GM10847 (cell line): ENCODE measurements at regions not wholly inside any gene's neighbourhood (a gene's known extent, or its start where the extent isn't known, plus 50 kb on each side); places are given as distances from the start of the nearest gene placed in this dataset.

Experiments used
- POLR2A ChIP-seq: IDR thresholded peaks from 2 replicates; pipeline ENCODE4 v1.6.1; 2011; ENCODE audit not compliant: insufficient read length; ENCODE audit errors: extremely low read depth

- no peak for TF ChIP-seq POLR2A
Measured at GRCh38 chr6:155709262-155709661, 253.6 kb upstream of the NOX3 start.

GRCh38 chr6:155708100-155708499 lies 252.5 kb upstream of the NOX3 start:
- TF ChIP-seq POLR2A: no peak

GRCh38 chr6:155706806-155707205 lies 251.2 kb upstream of the NOX3 start:
- TF ChIP-seq POLR2A: no peak

- no peak for TF ChIP-seq POLR2A
Measured at GRCh38 chr6:155706341-155706740, 250.7 kb upstream of the NOX3 start.

GRCh38 chr6:155701342-155701741 lies 245.7 kb upstream of the NOX3 start:
- TF ChIP-seq POLR2A: no peak

GRCh38 chr6:155695495-155695894 lies 239.9 kb upstream of the NOX3 start:
- no peak for TF ChIP-seq POLR2A

- no peak for TF ChIP-seq POLR2A
Measured at GRCh38 chr6:155694419-155694790, 238.8 kb upstream of the NOX3 start.

GRCh38 chr6:155693573-155694418 lies 238.2 kb upstream of the NOX3 start:
- TF ChIP-seq POLR2A: no peak

- TF ChIP-seq POLR2A: no peak
Measured at GRCh38 chr6:155690820-155691219, 235.2 kb upstream of the NOX3 start.

GRCh38 chr6:155687645-155688044 lies 232.0 kb upstream of the NOX3 start:
- TF ChIP-seq POLR2A: no peak

- TF ChIP-seq POLR2A: no peak
Measured at GRCh38 chr6:155684416-155685196, 229.0 kb upstream of the NOX3 start.

- no peak for TF ChIP-seq POLR2A
Measured at GRCh38 chr6:155678361-155678760, 222.7 kb upstream of the NOX3 start.

GRCh38 chr6:155676346-155676745 lies 220.7 kb upstream of the NOX3 start:
- no peak for TF ChIP-seq POLR2A

- no peak for TF ChIP-seq POLR2A
Measured at GRCh38 chr6:155670655-155671054, 215.0 kb upstream of the NOX3 start.

GRCh38 chr6:155660251-155660977 lies 204.8 kb upstream of the NOX3 start:
- no peak for TF ChIP-seq POLR2A

- TF ChIP-seq POLR2A: no peak
Measured at GRCh38 chr6:155656024-155656423, 200.4 kb upstream of the NOX3 start.
